ENCODE measurements at regions not wholly inside any gene's neighbourhood (a gene's known extent, or its start where the extent isn't known, plus 50 kb on each side); places are given as distances from the start of the nearest gene placed in this dataset.
A peak's percentile ranks its signal among the peaks of the same experiment; 100 is the strongest.

DNA sequence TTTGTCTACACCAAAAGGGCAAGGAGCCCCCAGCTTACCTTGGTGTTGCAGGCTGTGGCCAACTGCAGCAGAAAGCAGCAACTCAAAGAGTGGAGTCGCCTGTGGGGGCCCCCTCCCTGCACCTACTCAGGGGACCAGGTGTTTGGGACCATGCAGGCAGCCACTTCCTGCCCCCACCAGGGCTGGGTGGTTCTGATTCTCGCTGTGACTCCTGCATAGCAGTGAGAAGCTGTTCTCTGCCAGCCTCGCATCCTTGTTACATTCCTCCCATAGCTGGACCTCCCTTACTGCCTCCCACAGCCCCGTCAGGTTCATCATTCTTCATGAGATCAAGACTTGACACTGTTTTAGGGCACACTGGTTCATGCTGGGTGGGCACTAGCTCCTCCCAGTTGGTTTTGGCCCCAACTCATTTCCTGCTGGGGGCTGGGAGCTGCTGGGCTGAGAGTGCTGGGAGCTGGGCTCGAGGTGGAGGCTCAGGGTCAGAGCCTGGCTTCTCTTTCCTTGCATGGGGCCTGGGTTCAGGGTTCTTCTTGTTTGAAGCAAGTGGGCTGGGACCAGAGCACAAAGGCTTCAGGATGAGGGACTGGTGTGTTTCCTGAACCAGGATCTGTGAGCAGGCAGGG lies 146.9 kb upstream of the C1orf174 start:
- FAIRE-seq = no peak
- Histone ChIP-seq H3K27me3 (ENCODE audit: control insufficient read depth, insufficient read depth, low read length) (no peaks in the 10 kb centered on the region), H3K4me3 (ENCODE audit: low read length in 3 of 3) (no peak overlapping the region), H3K4me1 (ENCODE audit: control insufficient read depth in 2 of 3, insufficient read depth in 2 of 3, low read depth in 1 of 3, low read length in 3 of 3) (no peaks in the 10 kb centered on the region), H3K9ac (ENCODE audit: low read length in 3 of 3) (no peak overlapping the region), H3K9me3 (ENCODE audit: control insufficient read depth in 2 of 3, insufficient read depth in 1 of 3, low read length in 3 of 3) (no peaks in the 10 kb centered on the region), H3K36me3 (ENCODE audit: control insufficient read depth in 2 of 3, insufficient read depth in 3 of 3, low read length in 3 of 3) (no peaks in the 10 kb centered on the region), H3K27ac (ENCODE audit: low read depth in 2 of 2, low read length in 2 of 2) (no peak overlapping the region)
- no peak for TF ChIP-seq CTCF (IDR thresholded peaks at IDR 0.05; ENCODE audit: borderline replicate concordance, extremely low read depth, insufficient read depth)
- intact Hi-C loops (cut with DNase I) = no loop called here
- no peak for DNase-seq

DNA sequence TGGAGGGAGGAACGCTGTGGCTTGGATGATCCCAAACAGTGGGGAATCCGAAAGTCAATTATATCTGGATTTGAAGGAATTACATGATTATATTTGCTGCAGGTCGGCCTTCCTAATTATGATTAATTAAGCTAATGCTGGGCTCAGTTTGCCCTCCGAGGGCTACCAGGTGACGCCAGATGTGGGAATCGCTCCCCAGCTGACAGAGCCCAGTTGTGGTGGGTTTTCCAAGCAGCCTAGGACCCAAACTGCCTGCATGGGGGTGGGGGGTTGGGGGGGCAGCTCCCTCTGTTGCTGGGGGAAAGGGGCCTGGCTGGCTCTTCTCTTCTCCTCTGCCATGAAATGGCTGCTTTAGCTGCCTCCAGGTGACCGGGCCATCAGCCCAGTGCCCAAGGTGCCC lies 147.6 kb upstream of the C1orf174 start:
- DNase-seq (no peak), FAIRE-seq (no peak)
- no peaks in the 10 kb centered on the region for H3K36me3 ChIP-seq (ENCODE audit: control insufficient read depth in 2 of 3, insufficient read depth in 3 of 3, low read length in 3 of 3)
- no peak overlapping the region for H3K27ac ChIP-seq (ENCODE audit: low read depth in 2 of 2, low read length in 2 of 2)
- no peak for TF ChIP-seq CTCF (IDR thresholded peaks at IDR 0.05; ENCODE audit: borderline replicate concordance, extremely low read depth, insufficient read depth)
- H3K4me1 ChIP-seq (ENCODE audit: control insufficient read depth in 2 of 3, insufficient read depth in 2 of 3, low read depth in 1 of 3, low read length in 3 of 3) = no peaks in the 10 kb centered on the region
- H3K27me3 ChIP-seq (ENCODE audit: control insufficient read depth, insufficient read depth, low read length) = no peaks in the 10 kb centered on the region
- no peaks in the 10 kb centered on the region for H3K9me3 ChIP-seq (ENCODE audit: control insufficient read depth in 2 of 3, insufficient read depth in 1 of 3, low read length in 3 of 3)
- H3K9ac ChIP-seq (ENCODE audit: low read length in 3 of 3) = no peak overlapping the region
- no peak overlapping the region for H3K4me3 ChIP-seq (ENCODE audit: low read length in 3 of 3)
- intact Hi-C loops (cut with DNase I) = no loop called here

- H3K27me3 ChIP-seq (ENCODE audit: control insufficient read depth, insufficient read depth, low read length) = no peaks in the 10 kb centered on the region
- TF ChIP-seq CTCF (IDR thresholded peaks at IDR 0.05; ENCODE audit: borderline replicate concordance, extremely low read depth, insufficient read depth) = no peak
- H3K27ac ChIP-seq (ENCODE audit: low read depth in 2 of 2, low read length in 2 of 2) = no peak overlapping the region
- H3K4me3 ChIP-seq (ENCODE audit: low read length in 3 of 3) = no peak overlapping the region
- peak in 3 of 5 donors; percentile 35 to 51 (median 51) for DNase-seq
- no peak for FAIRE-seq
- no peak overlapping the region for H3K9ac ChIP-seq (ENCODE audit: low read length in 3 of 3)
- H3K4me1 ChIP-seq (ENCODE audit: control insufficient read depth in 2 of 3, insufficient read depth in 2 of 3, low read depth in 1 of 3, low read length in 3 of 3) = no peaks in the 10 kb centered on the region
- intact Hi-C loops (cut with DNase I) = no loop called here
- no peaks in the 10 kb centered on the region for H3K36me3 ChIP-seq (ENCODE audit: control insufficient read depth in 2 of 3, insufficient read depth in 3 of 3, low read length in 3 of 3)
- no peaks in the 10 kb centered on the region for H3K9me3 ChIP-seq (ENCODE audit: control insufficient read depth in 2 of 3, insufficient read depth in 1 of 3, low read length in 3 of 3)
These were observed 148.0 kb upstream of the C1orf174 start for GRCh38 chr1:4048076-4048475.

DNA sequence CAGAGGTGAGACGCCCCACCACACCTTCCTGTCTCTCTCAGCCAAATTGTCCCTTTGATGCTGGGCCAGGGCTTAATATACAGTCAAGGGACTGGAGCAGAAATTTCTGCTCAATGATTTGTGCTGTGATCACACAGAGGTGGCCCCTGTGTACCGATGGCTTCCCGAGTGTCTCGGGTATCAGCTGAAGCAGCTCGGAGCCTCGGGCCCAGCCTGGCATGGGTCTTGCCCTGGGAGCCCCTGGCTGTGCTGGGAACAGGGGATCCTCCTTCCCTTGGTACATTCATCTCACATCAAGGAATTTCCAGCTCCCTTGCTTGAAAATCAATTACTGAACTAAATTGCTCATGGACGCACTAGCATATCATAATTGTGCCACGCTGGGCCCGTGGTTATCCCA lies 148.8 kb upstream of the C1orf174 start:
- H3K4me3 ChIP-seq (ENCODE audit: low read length in 3 of 3) = no peak overlapping the region
- TF ChIP-seq CTCF (IDR thresholded peaks at IDR 0.05; ENCODE audit: borderline replicate concordance, extremely low read depth, insufficient read depth) = no peak
- no peaks in the 10 kb centered on the region for H3K4me1 ChIP-seq (ENCODE audit: control insufficient read depth in 2 of 3, insufficient read depth in 2 of 3, low read depth in 1 of 3, low read length in 3 of 3)
- FAIRE-seq (no peak), DNase-seq (no peak)
- H3K9ac ChIP-seq (ENCODE audit: low read length in 3 of 3) = no peak overlapping the region
- no peak overlapping the region for H3K27ac ChIP-seq (ENCODE audit: low read depth in 2 of 2, low read length in 2 of 2)
- H3K36me3 ChIP-seq (ENCODE audit: control insufficient read depth in 2 of 3, insufficient read depth in 3 of 3, low read length in 3 of 3) = no peaks in the 10 kb centered on the region
- intact Hi-C loops (cut with DNase I) = no loop called here
- H3K9me3 ChIP-seq (ENCODE audit: control insufficient read depth in 2 of 3, insufficient read depth in 1 of 3, low read length in 3 of 3) = no peaks in the 10 kb centered on the region
- no peaks in the 10 kb centered on the region for H3K27me3 ChIP-seq (ENCODE audit: control insufficient read depth, insufficient read depth, low read length)

Data from kidney (tissue), 13 donors.